ENCODE measurements at regions not wholly inside any gene's neighbourhood (a gene's known extent, or its start where the extent isn't known, plus 50 kb on each side); places are given as distances from the start of the nearest gene placed in this dataset.

GRCh38 chr7:17033245-17033644, 151.5 kb upstream of the AGR3 start:
- TF ChIP-seq CTCF (conservative IDR thresholded peaks at IDR 0.05 in 1 of 2, IDR thresholded peaks at IDR 0.05 in 1 of 2; ENCODE audit: low read depth in 1 of 2, low read length in 2 of 2): no peak
- no peak for TF ChIP-seq EZH2 (IDR thresholded peaks at IDR 0.05; ENCODE audit: low read length, missing control alignments)

Data from fibroblast of lung (primary cell).